Renal pelvis (tissue), 1 donor: ENCODE measurements at regions not wholly inside any gene's neighbourhood (a gene's known extent, or its start where the extent isn't known, plus 50 kb on each side); places are given as distances from the start of the nearest gene placed in this dataset.

ENCODE experiments used
- DNase-seq: peaks from one replicate; pipeline ENCODE4 v3.0.0-alpha.2; 2013

DNA sequence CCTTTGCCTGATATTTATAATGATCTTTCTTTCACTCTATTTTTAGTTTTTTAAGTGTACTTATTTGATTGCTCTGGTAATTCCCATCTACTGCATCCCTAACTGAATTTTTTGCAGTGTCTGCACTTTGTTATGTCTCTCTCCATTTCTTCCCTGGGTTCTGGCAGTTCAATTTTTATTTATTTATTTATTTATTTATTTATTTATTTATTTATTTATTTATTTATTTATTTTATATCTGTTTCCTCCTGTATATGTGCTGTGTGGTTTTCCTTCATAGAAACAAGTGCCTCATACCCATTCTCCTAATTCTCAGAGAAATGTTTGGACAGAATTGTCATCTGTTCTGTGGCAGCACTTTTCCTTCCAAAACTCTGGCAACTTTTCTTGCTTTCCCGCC lies 2370.8 kb upstream of the WWC1 start:
- DNase-seq, result no peak

DNA sequence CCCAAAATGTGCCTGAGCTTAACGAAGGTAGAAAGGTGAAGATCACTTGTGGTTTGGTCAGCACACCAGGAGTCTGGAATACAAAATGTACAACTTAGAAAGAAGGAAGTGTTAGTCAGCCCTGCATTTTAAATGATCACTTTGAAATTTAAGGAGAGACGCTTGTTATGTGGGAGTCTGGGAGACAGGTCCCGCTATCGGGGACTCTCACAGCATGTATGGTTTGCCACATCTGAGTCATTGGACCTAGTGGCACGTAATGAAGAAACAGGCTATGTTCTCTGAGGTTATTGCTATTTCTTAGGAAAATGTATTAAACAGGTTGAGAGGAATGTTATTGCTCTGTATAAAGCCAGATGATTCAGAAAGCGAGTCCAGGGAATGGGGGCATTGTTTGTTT lies 2362.5 kb upstream of the WWC1 start:
- DNase-seq, result no peak

DNA sequence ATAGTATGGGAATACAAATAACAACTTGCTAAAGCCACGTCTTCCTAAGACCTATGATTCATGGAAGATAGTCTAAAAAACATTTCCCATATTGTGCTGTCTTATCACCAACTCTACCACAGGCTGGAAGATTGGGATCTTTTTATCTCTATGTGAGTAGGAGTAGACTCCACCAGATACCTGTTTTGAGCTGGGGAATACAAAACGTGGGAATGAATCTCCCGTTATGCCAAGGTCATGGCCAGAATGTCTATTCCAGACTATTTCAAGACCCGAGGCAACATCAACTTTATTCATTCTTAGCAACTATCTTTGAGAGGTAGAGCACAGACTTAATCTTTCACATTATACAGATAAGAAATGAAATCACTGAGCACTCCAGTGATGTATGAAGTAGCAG lies 2350.9 kb upstream of the WWC1 start:
- DNase-seq, result no peak

DNA sequence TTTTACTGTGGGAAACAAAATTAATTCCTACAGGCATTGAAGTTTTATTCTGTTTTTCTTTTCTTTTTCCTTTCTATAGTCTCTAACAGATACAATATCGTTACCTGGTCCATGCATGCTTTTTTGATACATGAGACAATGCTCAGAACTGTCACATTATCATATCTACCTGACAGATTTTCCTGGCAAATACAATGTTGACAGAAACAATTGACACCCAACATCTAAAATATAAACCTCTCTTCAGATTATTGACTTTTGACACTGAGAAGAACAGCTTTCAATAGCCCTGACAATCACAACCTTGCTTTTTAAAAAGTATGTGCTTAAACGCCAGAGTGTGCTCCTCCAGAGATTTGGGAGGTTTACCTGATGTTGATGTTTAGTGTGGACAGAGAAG lies 2334.6 kb upstream of the WWC1 start:
- DNase-seq, result no peak

DNA sequence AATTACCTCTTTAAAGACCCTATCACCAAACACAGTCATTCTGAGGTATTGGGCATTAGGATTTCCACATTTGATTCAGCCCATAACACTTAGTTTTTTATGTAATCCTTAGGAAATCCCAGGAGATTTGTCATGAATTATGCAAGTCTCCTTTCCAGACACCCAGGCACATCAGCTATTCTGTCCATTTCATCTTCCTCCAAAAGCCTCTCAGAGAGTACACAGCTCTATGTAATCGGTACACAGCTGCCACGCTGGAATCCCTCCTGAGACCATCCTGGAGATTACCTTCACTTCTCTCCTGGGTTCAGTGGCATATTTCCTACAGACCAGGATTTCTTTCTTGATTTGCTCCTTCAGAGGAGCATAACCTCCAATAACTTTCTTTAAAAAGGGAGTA lies 2309.8 kb upstream of the WWC1 start:
- no peak for DNase-seq

DNA sequence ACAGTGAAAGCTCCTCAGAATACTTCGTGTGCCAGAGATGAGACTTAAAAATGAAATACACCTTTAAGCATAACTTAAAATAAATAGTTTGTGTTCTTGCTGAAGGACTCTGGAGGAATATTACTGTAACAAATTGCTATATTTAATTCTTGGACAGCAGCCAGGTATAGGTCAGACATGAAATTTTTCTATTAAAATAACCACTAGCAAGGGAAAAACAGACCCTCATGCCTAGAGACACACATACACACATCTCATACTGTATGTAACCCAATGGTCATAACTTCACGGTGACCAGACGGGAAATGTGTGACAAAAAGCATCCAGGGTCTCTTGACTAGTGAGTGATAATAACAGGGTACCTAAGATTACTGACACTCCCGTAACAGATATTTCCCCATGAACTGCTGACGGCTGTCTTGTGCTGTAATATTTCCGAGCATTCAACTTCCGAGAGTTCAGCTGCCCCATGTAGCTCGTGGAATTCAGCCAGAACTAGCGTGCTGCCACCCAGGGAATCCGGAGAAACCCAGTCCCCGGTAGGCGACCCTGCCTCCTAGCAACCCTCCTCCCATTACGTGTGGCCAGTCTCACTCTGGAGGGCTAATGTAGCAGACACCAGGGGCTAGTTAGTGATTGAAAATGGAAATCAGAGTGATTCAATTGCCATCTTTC lies 2295.1 kb upstream of the WWC1 start:
- DNase-seq, result no peak

DNA sequence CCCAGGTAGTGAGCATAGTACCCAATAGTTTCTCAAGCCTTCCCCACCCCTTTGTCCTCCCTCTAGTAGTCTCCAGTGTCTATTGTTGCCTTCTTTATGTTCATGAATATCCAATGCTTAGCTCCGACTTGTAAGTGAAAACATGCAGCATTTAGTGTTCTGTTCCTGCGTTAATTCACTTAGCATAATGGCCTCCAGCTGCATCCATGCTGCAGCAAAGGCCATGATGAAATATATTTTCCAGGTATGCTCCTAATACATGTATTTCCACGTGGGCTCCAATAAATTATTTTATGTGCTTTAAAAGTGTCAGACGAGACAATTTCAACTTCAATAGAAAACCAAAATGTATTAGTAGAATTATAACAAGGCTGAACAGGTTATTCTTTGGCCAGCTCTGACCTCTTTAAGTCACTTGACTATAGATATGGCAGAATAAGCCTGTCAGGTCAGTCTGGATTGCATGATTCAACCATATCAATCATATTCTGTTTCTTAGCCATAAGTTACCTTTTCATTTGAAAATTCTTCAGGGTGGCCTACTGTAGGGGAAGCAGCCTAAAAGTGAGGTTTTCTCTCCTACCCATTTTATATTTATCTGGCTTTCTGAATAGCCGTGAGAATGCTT lies 2291.6 kb upstream of the WWC1 start:
- no peak for DNase-seq

DNA sequence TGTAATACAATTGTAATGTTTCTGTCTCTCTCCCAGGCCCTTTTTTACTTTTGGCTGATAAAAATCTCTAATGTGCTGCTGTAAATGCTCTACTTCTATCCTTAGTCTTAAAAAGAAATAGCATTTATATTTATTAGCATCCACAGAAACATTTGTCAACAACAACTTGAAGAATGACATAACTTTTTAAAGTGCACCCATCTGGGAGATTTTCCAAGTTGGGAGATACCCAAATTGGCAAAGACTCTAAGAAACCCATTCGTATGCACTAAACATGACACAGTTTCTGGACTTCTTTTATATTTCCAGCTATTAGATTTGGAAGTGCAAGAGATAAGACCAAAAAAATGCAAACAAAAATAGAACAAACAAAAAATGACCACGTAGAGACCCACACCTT lies 2287.4 kb upstream of the WWC1 start:
- DNase-seq, result no peak

DNA sequence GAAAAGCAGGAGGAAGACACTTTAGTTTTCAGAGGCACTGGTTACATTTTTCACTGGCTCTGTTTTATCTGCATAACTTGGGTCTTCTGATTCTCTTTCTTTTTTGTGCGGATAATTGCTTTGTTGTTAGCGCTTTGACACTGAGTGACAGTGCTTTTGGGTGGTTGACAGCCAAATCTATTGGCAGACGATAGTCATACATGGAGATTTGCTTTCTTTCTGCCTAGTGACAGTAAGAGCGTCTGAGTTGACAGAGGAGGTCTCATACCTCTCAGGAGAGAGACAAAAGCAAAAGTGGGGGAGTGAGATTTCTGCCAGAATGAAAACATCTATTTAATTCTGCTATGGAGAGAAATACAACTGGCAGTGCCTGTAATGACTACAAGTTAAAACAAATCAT lies 2278.0 kb upstream of the WWC1 start:
- DNase-seq, result no peak

DNA sequence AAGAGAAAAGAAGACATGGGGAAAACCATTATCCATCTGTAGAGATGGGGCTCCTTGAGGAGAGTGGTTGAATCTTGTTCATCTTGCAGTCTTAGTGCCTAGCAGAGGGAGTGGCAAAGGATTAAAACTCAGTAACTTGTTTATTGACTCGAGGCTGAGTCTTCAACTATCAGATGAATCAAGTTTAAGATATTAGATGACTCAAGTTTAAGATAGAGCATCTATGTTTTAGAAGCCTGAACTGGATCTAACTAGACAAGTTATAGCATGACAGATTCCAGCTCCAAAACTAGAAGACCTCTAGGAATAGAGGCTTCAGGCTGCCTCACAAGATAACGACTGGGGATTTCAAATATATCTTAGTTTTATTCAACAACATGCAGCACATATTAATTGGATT lies 2277.2 kb upstream of the WWC1 start:
- no peak for DNase-seq

DNA sequence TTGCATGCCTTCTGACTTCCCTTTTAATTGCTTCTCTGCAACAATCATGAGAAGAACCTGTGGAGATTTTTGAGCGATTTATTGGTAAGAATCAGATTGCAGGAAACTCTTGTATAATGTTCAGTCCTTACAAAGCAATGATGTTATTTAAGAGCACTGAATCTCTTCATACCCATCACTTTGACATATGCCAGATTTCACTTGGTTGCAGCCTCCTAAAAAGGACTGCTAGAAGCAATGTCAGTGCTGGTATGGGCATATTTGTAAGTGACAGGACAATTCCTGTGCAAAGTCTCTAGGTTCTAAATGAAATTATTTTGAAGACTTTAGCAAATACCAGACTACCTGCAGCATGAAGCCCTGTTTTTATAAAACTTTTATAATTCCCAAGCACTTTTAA lies 2272.7 kb upstream of the WWC1 start:
- no peak for DNase-seq

DNA sequence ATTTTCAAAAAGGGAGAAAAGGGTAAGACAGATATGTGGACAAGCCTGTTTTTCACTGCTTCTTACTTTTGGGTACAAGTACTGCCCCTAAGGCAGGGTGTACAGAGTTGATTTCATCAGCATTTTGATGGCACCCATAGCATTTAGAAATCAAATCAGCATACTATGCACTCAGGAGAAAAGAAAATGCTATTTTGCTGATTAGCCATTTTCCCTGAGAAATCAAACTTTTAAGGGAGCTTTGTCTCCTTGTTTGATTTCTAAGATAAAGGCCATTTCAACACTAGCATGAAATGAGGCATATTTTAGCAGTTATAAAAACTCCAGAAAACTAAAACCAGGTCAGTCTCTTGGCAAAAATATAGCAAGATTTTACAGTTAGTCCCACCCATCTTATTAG lies 2269.4 kb upstream of the WWC1 start:
- DNase-seq, result no peak

DNA sequence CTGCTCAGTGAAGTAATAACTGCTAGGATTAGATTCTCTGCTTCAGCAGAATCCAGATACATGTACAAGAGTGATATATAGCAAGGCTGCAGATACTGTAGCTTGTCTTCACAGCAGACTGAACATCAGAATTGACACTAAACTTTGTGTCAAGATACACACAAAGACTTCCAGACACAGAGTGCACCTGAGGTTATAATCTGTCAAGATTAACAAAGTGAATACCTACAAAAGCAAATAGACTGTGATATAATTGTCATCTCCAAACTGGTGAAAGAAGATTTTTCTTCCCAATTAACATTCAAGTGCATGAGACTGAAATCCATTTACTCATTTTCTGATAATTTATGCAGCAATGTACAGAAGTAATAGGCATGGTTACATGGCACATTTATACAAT lies 2266.5 kb upstream of the WWC1 start:
- DNase-seq, result no peak

DNA sequence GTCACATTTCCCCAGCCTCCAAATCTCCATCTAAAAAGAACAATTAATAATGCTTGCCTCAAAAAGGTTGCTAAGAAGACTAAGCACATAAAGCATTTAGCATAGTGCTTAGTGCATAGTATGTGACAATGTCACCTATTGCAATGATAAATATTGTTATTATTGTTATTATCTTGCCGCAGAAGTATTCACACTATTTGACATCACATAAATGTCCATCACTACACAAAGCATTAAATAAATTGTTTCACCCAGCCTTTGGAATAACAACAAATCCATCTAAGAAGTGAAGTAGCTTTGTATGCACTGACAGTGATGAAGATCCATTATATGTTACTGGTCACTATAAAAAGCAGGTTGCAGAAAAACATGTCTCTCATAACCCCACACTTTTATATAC lies 2263.9 kb upstream of the WWC1 start:
- DNase-seq, result no peak

DNA sequence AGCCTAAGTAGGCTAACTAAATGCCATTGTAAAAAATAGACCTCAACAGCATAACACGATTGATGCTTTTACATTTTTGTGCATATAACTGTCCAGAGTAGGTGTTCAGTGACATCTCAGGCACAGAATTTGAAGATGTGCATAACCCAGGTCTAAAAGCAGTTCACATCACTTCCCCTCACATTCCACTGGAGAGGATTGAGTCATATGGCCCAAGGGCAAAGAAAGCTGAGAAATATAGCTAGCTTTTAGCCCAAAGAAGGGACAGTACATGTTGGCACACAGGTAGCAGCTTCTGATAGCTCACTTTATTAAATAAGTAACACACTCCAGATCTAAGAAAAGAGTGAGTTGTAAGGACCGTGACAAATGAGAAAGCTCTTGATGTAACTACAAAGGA lies 2259.5 kb upstream of the WWC1 start:
- no peak for DNase-seq

DNA sequence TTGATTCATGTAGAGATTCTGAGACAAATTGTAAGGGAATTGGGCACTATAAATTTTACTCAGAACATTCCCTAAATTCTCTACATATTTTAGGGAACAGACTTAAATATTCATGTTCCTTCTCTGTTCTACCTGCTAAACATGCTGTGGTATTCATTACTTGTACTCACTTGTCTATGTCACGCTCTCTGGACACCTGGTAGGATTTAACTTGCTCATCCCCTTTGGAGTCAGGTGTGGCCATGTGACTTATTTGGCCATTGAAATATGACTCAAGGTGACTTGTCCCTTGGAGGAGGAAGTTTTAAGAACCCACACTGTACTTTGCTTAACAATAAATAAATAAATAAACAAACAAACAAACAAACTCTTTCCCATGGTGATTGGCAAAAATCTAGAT lies 2258.8 kb upstream of the WWC1 start:
- DNase-seq, result no peak

DNA sequence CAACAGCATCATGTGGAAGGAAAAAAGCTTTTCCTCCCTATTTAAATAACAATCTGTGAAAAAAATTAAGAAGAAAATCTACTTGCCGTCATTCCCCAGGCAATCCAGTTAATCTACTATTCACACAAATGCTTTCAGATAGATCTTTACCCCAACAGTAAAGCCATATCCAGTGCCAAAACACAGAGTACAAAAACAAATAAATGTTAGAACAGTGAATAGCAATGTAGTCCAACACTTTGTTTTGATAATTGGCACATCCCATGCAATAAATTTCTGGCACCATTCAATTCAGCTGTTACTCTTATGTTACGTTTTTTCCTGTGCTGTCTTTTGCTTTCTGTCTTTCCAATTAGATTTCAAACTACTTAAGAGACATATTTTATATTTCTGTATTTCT lies 2245.5 kb upstream of the WWC1 start:
- DNase-seq, result no peak

DNA sequence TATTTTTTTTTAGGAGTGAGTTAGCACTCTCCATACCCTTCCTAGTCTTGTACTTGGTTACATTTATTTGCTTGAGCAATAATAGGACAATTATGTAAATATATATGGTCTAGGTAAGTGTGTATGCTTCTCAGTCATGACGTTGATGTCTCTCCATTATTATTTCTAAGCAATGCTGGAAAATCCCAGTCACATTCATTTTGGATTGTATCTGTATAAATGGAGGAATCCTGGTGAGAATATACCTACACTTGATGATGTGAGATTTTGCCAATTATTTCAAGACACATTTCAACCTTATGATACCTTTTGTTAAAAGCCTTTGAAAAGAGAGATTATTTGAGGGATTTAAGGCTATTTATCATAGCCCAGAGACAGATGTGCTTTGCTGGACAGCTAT lies 2244.5 kb upstream of the WWC1 start:
- DNase-seq, result no peak

DNA sequence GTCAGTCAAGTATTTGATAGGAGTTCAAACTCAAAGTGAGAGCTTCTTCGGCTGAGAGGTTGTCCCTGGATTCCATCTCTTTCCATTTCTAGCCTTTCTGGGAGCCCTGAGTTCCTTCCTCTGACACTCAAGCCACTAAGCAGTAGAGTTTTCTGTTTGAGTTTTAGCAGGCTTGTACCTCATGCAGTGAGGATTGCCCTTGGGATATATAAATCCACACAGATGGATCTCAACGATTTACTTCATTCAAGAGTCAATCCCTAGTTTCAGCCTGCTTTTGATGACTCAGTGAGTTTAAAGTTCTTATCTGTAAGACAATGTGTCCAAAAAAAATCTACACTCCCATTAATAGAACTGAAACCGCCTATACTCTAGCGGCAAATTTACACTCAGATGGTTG lies 2240.9 kb upstream of the WWC1 start:
- no peak for DNase-seq

DNA sequence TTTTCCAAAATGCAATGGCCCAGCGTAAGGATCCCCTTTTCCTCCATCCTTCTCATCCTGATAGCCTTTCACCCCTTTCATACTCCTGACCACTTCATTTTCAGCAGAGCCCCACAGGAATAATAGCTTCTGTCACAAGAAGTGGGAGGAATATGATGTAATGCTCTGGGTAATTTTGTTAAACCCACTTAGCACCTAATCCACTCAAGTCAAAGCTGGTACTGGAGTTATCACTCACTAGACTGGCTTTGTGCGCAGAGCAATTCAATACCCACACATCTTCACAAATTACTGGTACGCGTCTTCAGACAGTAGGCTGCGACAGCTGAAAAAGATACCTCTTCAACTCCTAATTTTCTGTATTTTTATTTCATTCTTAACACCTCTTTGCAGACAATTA lies 2232.8 kb upstream of the WWC1 start:
- DNase-seq, result no peak

DNA sequence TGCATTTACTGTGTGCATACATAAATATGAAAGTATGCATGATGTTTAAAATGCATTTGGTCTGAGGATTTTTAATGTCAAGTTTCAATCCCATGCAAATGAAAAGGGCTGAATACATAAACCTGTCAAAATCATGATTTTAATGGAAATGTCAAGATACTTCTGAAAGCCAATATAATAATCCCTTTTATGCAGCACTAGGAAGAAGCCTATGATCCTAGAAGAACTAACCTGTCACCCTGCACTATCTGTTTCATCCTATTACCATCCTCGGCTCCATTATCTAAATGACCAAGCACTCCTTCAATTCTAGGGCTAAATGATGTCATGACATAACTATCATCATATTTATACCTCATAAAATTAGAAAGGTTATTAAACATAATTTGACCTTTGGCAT lies 2229.4 kb upstream of the WWC1 start:
- no peak for DNase-seq

DNA sequence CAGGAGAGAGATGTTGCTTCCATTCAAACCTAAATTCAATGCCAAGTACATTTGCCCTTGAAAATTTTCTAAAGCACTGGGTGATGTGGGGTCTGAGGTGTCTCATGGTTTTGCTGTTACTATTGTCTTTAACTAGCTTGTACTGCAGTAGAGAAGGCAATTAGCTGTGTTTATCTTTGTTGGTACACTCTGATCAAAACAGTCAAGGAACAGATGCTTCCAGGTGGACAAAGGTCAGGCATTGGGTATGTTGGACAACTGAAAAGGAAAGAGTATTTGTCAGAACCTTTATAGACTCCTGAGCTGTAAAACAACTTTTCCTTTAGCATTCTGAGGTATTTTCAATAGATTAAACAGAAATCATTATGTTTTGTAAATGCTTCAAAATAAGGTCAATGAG lies 2228.7 kb upstream of the WWC1 start:
- DNase-seq, result peak; percentile 3

DNA sequence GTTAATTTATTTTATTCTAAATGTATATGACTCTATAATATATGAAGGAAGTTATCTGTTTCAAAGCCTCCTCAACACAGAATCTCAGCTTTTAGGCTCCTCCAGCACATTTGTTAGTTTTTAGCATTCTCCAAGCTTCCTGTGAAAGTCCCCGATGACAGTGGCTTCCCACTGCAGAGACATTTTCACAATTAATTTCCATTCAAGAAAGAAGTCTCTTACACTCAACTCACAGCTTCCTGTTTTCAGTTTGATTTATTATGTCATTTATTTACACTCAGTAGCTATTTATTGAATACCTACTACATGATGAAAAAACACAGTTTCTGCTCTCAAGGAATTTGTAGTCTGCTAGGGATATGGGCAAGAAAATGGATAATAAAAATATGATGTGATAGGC lies 2228.2 kb upstream of the WWC1 start:
- DNase-seq, result no peak

DNA sequence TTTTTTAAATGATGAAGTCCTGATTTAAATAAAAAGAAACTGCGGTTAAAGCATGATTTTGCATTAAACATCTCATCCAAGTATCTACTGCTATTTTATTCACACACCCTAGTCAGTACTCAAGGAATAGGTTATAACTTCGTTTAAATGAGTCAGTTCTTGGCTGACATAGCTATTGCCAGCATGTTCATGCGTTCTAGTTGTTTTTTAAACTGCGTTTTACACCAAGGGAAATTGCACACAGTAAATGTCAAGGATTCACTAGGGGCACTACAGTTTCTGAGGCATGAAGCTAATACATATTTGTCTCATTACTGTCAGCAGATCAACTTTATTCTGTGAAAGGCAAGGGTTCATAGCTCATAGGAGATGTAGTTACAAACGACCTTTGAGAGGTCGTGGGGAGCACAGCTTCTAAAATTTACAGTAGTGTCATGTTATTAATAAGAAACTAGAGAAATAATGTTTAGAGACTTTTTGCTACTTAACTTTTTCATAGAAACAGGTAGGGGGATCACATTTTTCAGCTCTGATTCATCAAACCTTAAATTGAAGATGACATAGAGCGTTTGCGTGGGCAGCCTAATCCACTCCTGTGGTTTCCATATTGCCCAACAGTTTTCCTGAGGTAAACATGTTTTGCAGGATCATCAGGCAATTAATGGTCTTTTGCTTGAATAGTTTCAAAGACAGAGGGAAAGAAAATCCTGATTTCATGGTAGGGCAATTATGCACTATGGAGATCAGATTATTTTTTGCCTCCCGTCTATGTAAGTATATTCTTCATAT lies 2222.7 kb upstream of the WWC1 start:
- DNase-seq, result no peak
